A673 (cell line): ENCODE measurements at regions not wholly inside any gene's neighbourhood (a gene's known extent, or its start where the extent isn't known, plus 50 kb on each side); places are given as distances from the start of the nearest gene placed in this dataset.

ENCODE experiments used
- BruUV-seq: library from RNA; stranded (reverse); fragments of 400-500 nt; replicated peaks from 2 replicates; lab custom pipeline; 2021; lab: Mats Ljungman, UMichigan
- CTCF ChIA-PET: fragments of 300-600 bp; sonication (Branson Sonifier 250); formaldehyde crosslinking; loops from one replicate; lab custom pipeline; 2022; ENCODE audit warnings: antibody characterized with exemption; lab: Charles Lee
- POLR2A ChIA-PET: fragments of 300-600 bp; sonication (Branson Sonifier 250); formaldehyde crosslinking; loops from one replicate; lab custom pipeline; 2022; ENCODE audit warnings: antibody characterized with exemption; ENCODE audit not compliant: low non-redundant PET; lab: Charles Lee
- DNase-seq: peaks from one replicate; pipeline ENCODE4 v3.0.0-alpha.2; 2015; ENCODE audit warnings: low spot score
- H3K27ac ChIP-seq: fragments of 200-600 bp; sonication (generic); 2 replicates; pipeline ENCODE4 v1.5.1; 2016; ENCODE audit warnings: mixed run types, low read depth, mild to moderate bottlenecking, mixed read lengths, antibody characterized with exemption, low read length; ENCODE audit not compliant: poor library complexity, severe bottlenecking
- H3K27me3 ChIP-seq: fragments of 200-600 bp; sonication (generic); replicated peaks from 2 replicates; pipeline ENCODE4 v1.6.1; 2017; ENCODE audit warnings: mixed run types, low read depth, mild to moderate bottlenecking, mixed read lengths, antibody characterized with exemption, low read length; ENCODE audit not compliant: insufficient read depth, poor library complexity
- H3K36me3 ChIP-seq: fragments of 200-600 bp; sonication (generic); 2 replicates; pipeline ENCODE4 v1.6.1; 2016; ENCODE audit warnings: mixed run types, mild to moderate bottlenecking, mixed read lengths, antibody characterized with exemption, low read length; ENCODE audit not compliant: insufficient read depth, poor library complexity, severe bottlenecking
- H3K4me1 ChIP-seq: fragments of 200-600 bp; sonication (generic); 2 replicates; pipeline ENCODE4 v1.6.1; 2017; ENCODE audit warnings: mixed run types, mild to moderate bottlenecking, mixed read lengths, antibody characterized with exemption, low read length; ENCODE audit not compliant: insufficient read depth, poor library complexity, severe bottlenecking
- H3K4me3 ChIP-seq: fragments of 200-600 bp; sonication (generic); 2 replicates; pipeline ENCODE4 v1.5.1; 2016; ENCODE audit warnings: low read depth, mixed run types, mild to moderate bottlenecking, mixed read lengths, low read length; ENCODE audit not compliant: poor library complexity, severe bottlenecking
- H3K9me3 ChIP-seq: fragments of 200-600 bp; sonication (generic); 2 replicates; pipeline ENCODE4 v1.6.1; 2016; ENCODE audit warnings: mixed run types, low read depth, mild to moderate bottlenecking, mixed read lengths, antibody characterized with exemption, low read length; ENCODE audit not compliant: poor library complexity, severe bottlenecking
- CTCF ChIP-seq: fragments of 300-800, 200-600 bp; sonication (generic); conservative IDR thresholded peaks from 2 replicates; pipeline ENCODE4 v1.5.1; 2017; ENCODE audit warnings: low read depth, mild to moderate bottlenecking, antibody characterized with exemption, low read length, moderate library complexity, mixed read lengths
- EZH2 ChIP-seq: fragments of 200-600 bp; sonication (generic); IDR thresholded peaks from 2 replicates; pipeline ENCODE4 v1.6.1; 2017; ENCODE audit warnings: borderline replicate concordance, low read depth, mild to moderate bottlenecking, mixed read lengths, antibody characterized with exemption, low read length; ENCODE audit not compliant: poor library complexity, severe bottlenecking
- intact Hi-C: fragments of 100-400 bp; cut with micrococcal nuclease; formaldehyde crosslinking; loops from one replicate; pipeline ENCODE4 v1.10.0; 2022; ENCODE audit not compliant: unreplicated experiment

GRCh38 chr4:81287101-81287500 is 72.1 kb upstream of the PRKG2 start:
- Histone ChIP-seq H3K27me3 (peaks cover 5% of the 10 kb centered on the region), H3K36me3 (no peaks in the 10 kb centered on the region), H3K4me3 (no peak overlapping the region), H3K4me1 (no peaks in the 10 kb centered on the region), H3K27ac (no peak overlapping the region), H3K9me3 (no peaks in the 10 kb centered on the region)
- DNase-seq: no peak
- no TSS peak for BruUV-seq
- intact Hi-C loops: no loop called here
- CTCF ChIA-PET: no interaction called here
- POLR2A ChIA-PET: no interaction called here
- TF ChIP-seq CTCF (no peak), EZH2 (no peak)

- ChIA-PET POLR2A (no interaction called here), CTCF (no interaction called here)
- Histone ChIP-seq H3K4me3 (no peak overlapping the region), H3K36me3 (no peaks in the 10 kb centered on the region), H3K27ac (no peak overlapping the region), H3K9me3 (no peaks in the 10 kb centered on the region), H3K27me3 (no peaks in the 10 kb centered on the region), H3K4me1 (no peaks in the 10 kb centered on the region)
- DNase-seq: no peak
- BruUV-seq: no TSS peak
- intact Hi-C loops: no loop called here
- TF ChIP-seq EZH2: no peak
- no peak for TF ChIP-seq CTCF
These were observed 67.1 kb upstream of the PRKG2 start for GRCh38 chr4:81282131-81282530.

GRCh38 chr4:81274460-81274859 is 59.4 kb upstream of the PRKG2 start:
- no peaks in the 10 kb centered on the region for H3K4me1 ChIP-seq
- no peaks in the 10 kb centered on the region for H3K27me3 ChIP-seq
- peaks cover 4% of the 10 kb centered on the region for H3K9me3 ChIP-seq
- ChIA-PET POLR2A (no interaction called here), CTCF (no interaction called here)
- no peak for TF ChIP-seq CTCF
- TF ChIP-seq EZH2: no peak
- DNase-seq: no peak
- no peak overlapping the region for H3K4me3 ChIP-seq
- no peak overlapping the region for H3K27ac ChIP-seq
- BruUV-seq: no TSS peak
- no peaks in the 10 kb centered on the region for H3K36me3 ChIP-seq
- intact Hi-C loops: no loop called here
